Right lung (tissue), 2 donors: ENCODE measurements at regions not wholly inside any gene's neighbourhood (a gene's known extent, or its start where the extent isn't known, plus 50 kb on each side); places are given as distances from the start of the nearest gene placed in this dataset.
A peak's percentile ranks its signal among the peaks of the same experiment; 100 is the strongest.

Source experiments
- DNase-seq, 2 donors: peaks; one replicate each; pipeline ENCODE4 v3.0.0-alpha.2; 2013

- no peak for DNase-seq
Observed at GRCh38 chr4:74615411-74615810, 170.5 kb downstream of the AREG start.

GRCh38 chr4:74618166-74618565 lies 173.2 kb downstream of the AREG start:
- no peak for DNase-seq

GRCh38 chr4:74618659-74619058 lies 173.7 kb downstream of the AREG start:
- DNase-seq = no peak

GRCh38 chr4:74619931-74620702 lies 174.2 kb downstream of the BTC start:
- DNase-seq = peak in 1 of 2 donors; percentile 37

GRCh38 chr4:74621616-74622015 lies 172.7 kb downstream of the BTC start:
- DNase-seq = no peak

GRCh38 chr4:74623041-74623440 lies 171.3 kb downstream of the BTC start:
- peak in 1 of 2 donors; percentile 26 for DNase-seq

- DNase-seq = no peak
Observed at GRCh38 chr4:74624351-74625151, 169.8 kb downstream of the BTC start.

GRCh38 chr4:74625981-74626380 lies 168.3 kb downstream of the BTC start:
- no peak for DNase-seq

GRCh38 chr4:74627093-74627492 lies 167.2 kb downstream of the BTC start:
- no peak for DNase-seq

GRCh38 chr4:74627504-74627903 lies 166.8 kb downstream of the BTC start:
- no peak for DNase-seq

GRCh38 chr4:74628852-74629620 lies 165.3 kb downstream of the BTC start:
- no peak for DNase-seq

GRCh38 chr4:74630551-74630950 lies 163.8 kb downstream of the BTC start:
- DNase-seq = no peak

- DNase-seq = no peak
Observed at GRCh38 chr4:74631338-74631737, 163.0 kb downstream of the BTC start.

- DNase-seq = no peak
Observed at GRCh38 chr4:74631988-74632387, 162.3 kb downstream of the BTC start.

- DNase-seq = no peak
Observed at GRCh38 chr4:74632634-74633033, 161.7 kb downstream of the BTC start.

GRCh38 chr4:74635074-74635473 lies 159.2 kb downstream of the BTC start:
- no peak for DNase-seq

GRCh38 chr4:74635490-74636123 lies 158.7 kb downstream of the BTC start:
- DNase-seq = no peak

- DNase-seq = no peak
Observed at GRCh38 chr4:74638001-74638400, 156.3 kb downstream of the BTC start.

- DNase-seq = no peak
Observed at GRCh38 chr4:74638689-74639088, 155.6 kb downstream of the BTC start.

GRCh38 chr4:74640111-74640903 lies 154.0 kb downstream of the BTC start:
- peak; percentile 58 to 65 for DNase-seq

GRCh38 chr4:74642006-74642405 lies 152.3 kb downstream of the BTC start:
- DNase-seq = no peak
